ENCODE measurements at regions not wholly inside any gene's neighbourhood (a gene's known extent, or its start where the extent isn't known, plus 50 kb on each side); places are given as distances from the start of the nearest gene placed in this dataset.

DNA sequence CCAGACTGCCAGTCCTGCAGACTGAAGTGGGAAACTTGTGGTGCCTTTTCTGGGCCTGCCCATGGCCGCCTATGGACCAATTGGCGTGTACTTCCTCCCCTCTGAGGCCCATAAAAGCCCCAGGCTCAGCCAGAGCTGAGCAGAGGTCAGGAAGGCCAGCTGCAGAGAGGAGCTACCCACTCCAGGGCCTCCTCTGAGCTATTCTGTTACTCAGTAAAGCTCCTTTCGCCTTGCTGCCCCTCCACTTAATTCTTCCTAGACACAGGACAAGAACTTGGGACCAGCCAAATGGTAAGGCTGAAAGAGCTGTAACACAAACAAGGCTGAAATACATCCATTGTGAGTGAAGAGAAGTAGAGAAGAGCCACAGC is 106.4 kb downstream of the C9orf50 start:
- Histone ChIP-seq H3K36me3 (ENCODE audit: control insufficient read depth, insufficient read depth, low read length) (no peaks in the 10 kb centered on the region), H3K4me3 (ENCODE audit: low read depth, low read length) (no peak overlapping the region), H3K27me3 (ENCODE audit: control insufficient read depth, insufficient read depth, low read length) (no peaks in the 10 kb centered on the region)
- no peak for DNase-seq (ENCODE audit: low read depth)
- TF ChIP-seq, protein P1, sequence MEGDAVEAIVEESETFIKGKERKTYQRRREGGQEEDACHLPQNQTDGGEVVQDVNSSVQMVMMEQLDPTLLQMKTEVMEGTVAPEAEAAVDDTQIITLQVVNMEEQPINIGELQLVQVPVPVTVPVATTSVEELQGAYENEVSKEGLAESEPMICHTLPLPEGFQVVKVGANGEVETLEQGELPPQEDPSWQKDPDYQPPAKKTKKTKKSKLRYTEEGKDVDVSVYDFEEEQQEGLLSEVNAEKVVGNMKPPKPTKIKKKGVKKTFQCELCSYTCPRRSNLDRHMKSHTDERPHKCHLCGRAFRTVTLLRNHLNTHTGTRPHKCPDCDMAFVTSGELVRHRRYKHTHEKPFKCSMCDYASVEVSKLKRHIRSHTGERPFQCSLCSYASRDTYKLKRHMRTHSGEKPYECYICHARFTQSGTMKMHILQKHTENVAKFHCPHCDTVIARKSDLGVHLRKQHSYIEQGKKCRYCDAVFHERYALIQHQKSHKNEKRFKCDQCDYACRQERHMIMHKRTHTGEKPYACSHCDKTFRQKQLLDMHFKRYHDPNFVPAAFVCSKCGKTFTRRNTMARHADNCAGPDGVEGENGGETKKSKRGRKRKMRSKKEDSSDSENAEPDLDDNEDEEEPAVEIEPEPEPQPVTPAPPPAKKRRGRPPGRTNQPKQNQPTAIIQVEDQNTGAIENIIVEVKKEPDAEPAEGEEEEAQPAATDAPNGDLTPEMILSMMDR (IDR thresholded peaks at IDR 0.05; ENCODE audit: insufficient read depth, low read length, severe bottlenecking), result no peak
- FAIRE-seq, result no peak

DNA sequence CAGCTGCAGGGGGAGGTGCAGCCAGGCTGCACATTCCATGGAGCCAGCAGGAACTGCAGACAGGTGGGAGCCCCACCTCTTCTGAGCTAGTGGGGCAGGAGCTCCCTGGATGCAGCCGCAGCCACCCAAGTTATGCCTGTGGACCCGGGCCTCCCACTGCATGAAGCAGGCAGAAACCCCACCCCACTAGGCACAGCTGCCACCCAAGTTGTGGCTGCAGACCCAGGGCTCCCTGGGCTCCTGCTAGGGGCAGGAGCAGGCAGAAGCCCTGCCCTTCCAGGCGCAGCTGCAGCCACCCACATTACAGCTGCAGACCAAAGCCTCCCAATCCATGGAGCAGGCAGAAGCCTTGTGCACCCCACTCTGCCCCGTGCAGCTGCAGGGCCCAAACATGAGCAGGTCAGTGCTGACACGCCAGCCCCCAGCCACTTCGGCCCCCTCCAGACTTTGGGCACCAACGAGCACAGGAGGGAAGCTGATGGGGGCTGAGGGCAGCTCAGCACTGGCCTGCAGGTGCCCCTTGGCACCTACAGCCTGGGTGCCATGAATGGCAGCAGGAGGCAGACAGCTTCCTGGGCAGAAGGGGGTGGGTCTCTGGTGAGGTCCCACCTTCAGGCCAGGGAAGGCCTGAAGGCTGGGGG is 106.9 kb downstream of the C9orf50 start:
- DNase-seq (ENCODE audit: low read depth), result no peak
- Histone ChIP-seq H3K36me3 (ENCODE audit: control insufficient read depth, insufficient read depth, low read length) (no peaks in the 10 kb centered on the region), H3K4me3 (ENCODE audit: low read depth, low read length) (no peak overlapping the region), H3K27me3 (ENCODE audit: control insufficient read depth, insufficient read depth, low read length) (no peaks in the 10 kb centered on the region)
- TF ChIP-seq, protein P1 (IDR thresholded peaks at IDR 0.05; ENCODE audit: insufficient read depth, low read length, severe bottlenecking), result no peak
- no peak for FAIRE-seq

DNA sequence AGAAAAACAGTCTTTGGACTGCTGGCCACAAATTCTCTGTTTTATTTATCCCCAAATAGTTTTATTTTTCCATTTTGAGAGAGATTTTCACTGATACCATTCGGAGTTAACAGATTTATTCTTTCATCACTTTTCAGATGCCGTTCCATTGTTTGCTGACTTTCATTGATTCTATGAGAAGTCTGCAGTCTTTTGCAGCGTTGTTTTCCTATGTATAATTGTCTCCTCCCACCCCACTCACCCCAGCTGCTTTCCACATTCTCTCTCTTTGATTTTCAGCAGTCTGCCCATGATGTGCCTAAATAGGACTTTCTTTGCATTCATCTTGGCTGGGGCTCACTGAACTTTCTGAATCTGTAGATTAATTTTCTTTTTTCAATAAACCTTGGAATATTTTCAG is 107.6 kb downstream of the C9orf50 start:
- TF ChIP-seq, protein P1 (IDR thresholded peaks at IDR 0.05; ENCODE audit: insufficient read depth, low read length, severe bottlenecking), result no peak
- Histone ChIP-seq H3K27me3 (ENCODE audit: control insufficient read depth, insufficient read depth, low read length) (no peaks in the 10 kb centered on the region), H3K36me3 (ENCODE audit: control insufficient read depth, insufficient read depth, low read length) (no peaks in the 10 kb centered on the region), H3K4me3 (ENCODE audit: low read depth, low read length) (no peak overlapping the region)
- no peak for FAIRE-seq
- DNase-seq (ENCODE audit: low read depth), result no peak

DNA sequence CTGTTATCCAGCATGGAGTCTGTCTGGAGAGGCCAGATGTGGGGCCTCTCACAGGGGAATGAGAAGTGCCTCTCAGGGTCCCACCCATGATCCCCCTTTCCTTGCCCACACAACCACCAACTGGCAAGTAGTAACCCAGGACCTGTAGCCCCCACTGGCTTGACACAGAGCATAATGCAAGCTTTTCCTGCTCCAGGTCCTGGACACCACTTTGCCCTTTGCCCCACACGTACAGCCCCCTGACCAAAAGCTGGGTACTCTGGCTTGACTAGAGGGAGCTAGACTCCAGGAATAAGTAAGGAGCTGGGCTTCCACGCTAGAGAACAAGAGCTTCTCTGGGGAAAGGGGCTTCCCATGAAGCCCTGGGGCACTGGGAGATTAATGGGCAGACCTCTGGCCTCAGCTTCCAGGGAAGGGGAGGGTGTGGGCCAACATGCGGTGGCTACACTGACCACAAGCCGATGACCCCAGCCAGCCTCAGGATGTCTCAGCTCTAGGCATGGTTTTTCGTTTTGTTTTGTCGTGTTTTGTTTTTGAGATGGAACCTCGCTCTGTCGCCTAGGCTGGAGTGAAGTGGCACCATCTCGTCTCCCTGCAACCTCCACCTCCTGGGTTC is 109.5 kb downstream of the C9orf50 start:
- TF ChIP-seq, protein P1 (IDR thresholded peaks at IDR 0.05; ENCODE audit: insufficient read depth, low read length, severe bottlenecking), result no peak
- FAIRE-seq, result no peak
- Histone ChIP-seq H3K4me3 (ENCODE audit: low read depth, low read length) (no peak overlapping the region), H3K36me3 (ENCODE audit: control insufficient read depth, insufficient read depth, low read length) (no peaks in the 10 kb centered on the region), H3K27me3 (ENCODE audit: control insufficient read depth, insufficient read depth, low read length) (no peaks in the 10 kb centered on the region)
- DNase-seq (ENCODE audit: low read depth), result no peak

DNA sequence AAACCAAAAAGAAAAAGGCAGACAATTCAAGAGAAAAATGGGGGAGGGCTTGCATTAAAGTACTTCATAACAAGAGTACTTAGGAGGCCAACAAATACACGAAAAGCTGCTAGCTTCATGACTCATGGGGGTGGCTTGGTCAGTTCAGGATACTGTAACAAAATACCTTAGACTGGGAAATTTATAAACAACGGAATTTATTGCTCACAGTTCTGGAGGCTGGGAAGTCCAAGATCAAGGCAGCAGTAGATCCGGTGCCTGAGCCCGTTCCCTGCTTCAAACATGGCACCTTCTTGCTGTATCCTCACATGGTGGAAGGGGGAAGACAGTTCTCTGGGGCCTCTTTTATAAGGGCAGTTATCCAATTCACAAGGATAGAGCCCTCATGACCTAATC is 111.4 kb downstream of the C9orf50 start:
- Histone ChIP-seq H3K27me3 (ENCODE audit: control insufficient read depth, insufficient read depth, low read length) (no peaks in the 10 kb centered on the region), H3K36me3 (ENCODE audit: control insufficient read depth, insufficient read depth, low read length) (no peaks in the 10 kb centered on the region), H3K4me3 (ENCODE audit: low read depth, low read length) (no peak overlapping the region)
- FAIRE-seq (no peak), DNase-seq (ENCODE audit: low read depth) (peak; percentile 64)
- TF ChIP-seq, protein P1 (IDR thresholded peaks at IDR 0.05; ENCODE audit: insufficient read depth, low read length, severe bottlenecking), result no peak

DNA sequence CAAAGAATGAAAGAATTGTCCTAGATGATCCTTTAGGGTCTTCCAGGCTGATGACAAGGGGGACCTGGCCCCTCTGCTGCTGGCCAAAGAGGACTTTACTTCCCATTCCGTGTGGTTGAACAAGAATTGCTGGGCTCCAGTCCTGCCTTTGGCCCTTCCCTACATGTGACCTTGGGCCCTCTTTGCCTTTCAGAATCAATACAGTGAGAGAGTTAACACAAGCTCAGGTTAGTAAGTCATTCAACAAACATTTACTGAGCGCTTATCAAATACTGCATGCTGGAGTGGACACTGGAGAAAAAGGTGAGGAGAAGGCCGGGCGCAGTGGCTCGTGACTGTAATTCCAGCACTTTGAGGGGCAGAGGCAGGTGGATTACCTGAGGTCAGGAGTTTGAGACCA is 113.1 kb downstream of the C9orf50 start:
- Histone ChIP-seq H3K36me3 (ENCODE audit: control insufficient read depth, insufficient read depth, low read length) (no peaks in the 10 kb centered on the region), H3K27me3 (ENCODE audit: control insufficient read depth, insufficient read depth, low read length) (no peaks in the 10 kb centered on the region), H3K4me3 (ENCODE audit: low read depth, low read length) (no peak overlapping the region)
- TF ChIP-seq, protein P1 (IDR thresholded peaks at IDR 0.05; ENCODE audit: insufficient read depth, low read length, severe bottlenecking), result no peak
- FAIRE-seq (no peak), DNase-seq (ENCODE audit: low read depth) (no peak)
